K562 (cell line): ENCODE measurements at regions not wholly inside any gene's neighbourhood (a gene's known extent, or its start where the extent isn't known, plus 50 kb on each side); places are given as distances from the start of the nearest gene placed in this dataset.

Experiments used
- ATAC-seq: fragments of 200-7000 bp; cut with Tn5 transposase; 3 replicates; pipeline ENCODE4 v1.9.1; 2020; ENCODE audit warnings: moderate library complexity
- BruUV-seq: library from RNA; stranded (reverse); fragments of 400-500 nt; replicated peaks from 2 replicates; lab custom pipeline; 2021; lab: Mats Ljungman, UMichigan
- CTCF ChIA-PET: fragments of 300-600 bp; formaldehyde crosslinking; extraction: SDS; loops from one replicate; lab custom pipeline; 2021; ENCODE audit warnings: low intra/inter-chr PET ratio; lab: Yijun Ruan, JAX
- POLR2A ChIA-PET: fragments of 300-600, 350-650 bp; sonication (Branson Sonifier 250); formaldehyde crosslinking; extraction: SDS; loops from one replicate; lab custom pipeline; 2021; ENCODE audit warnings: antibody characterized with exemption, inconsistent platforms; lab: Yijun Ruan, JAX
- DNase-seq, 4 experiments: peaks; one replicate each; pipeline versions ENCODE4 v3.0.0 to v3.0.0-alpha.2; 2011 to 2018; ENCODE audit warnings: low spot score in 3 of 4, mixed read lengths in 3 of 4; ENCODE audit errors: extremely low read depth in 1 of 4
- FAIRE-seq: peaks from 2 replicates; lab custom pipeline; 2011; peaks lifted over from hg19 to GRCh38; lab: Jason Lieb, UNC
- H2AFZ ChIP-seq: 2 replicates; pipeline ENCODE4 v1.6.0; 2011; ENCODE audit warnings: low read depth, low read length, control low read depth, inconsistent platforms
- H3K27ac ChIP-seq: fragments of 200-600 bp; 3 replicates; pipeline ENCODE4 v1.8.0; 2011; ENCODE audit warnings: low read depth, mild to moderate bottlenecking, control low read depth, inconsistent platforms, low read length, moderate library complexity, mixed read lengths; ENCODE audit errors: extremely low read depth
- H3K27me3 ChIP-seq, 2 experiments: fragments of 300-600 bp in 1 of 2; 2 replicates in 1 of 2; 3 replicates in 1 of 2; pipeline versions ENCODE4 v1.6.0 to v1.8.0; 2011; ENCODE audit warnings: inconsistent platforms in 2 of 2, low read length in 2 of 2, mild to moderate bottlenecking in 1 of 2, mixed read lengths in 1 of 2, moderate library complexity in 1 of 2; ENCODE audit not compliant: control insufficient read depth in 2 of 2, insufficient read depth in 2 of 2
- H3K36me3 ChIP-seq: fragments of 300-600 bp; 3 replicates; pipeline ENCODE4 v1.8.0; 2011; ENCODE audit warnings: mild to moderate bottlenecking, low read length, inconsistent platforms; ENCODE audit not compliant: control insufficient read depth, insufficient read depth
- H3K4me1 ChIP-seq, 2 experiments: fragments of 200-600 bp in 1 of 2; replicated peaks in 1 of 2; 2 replicates in 1 of 2; 3 replicates in 1 of 2; pipeline versions ENCODE4 v1.5.1 to v1.8.0; 2011; ENCODE audit warnings: inconsistent platforms in 2 of 2, low read length in 2 of 2, mild to moderate bottlenecking in 1 of 2, mixed read lengths in 1 of 2, moderate library complexity in 1 of 2; ENCODE audit not compliant: control insufficient read depth in 2 of 2, insufficient read depth in 2 of 2
- H3K4me2 ChIP-seq: 2 replicates; pipeline ENCODE4 v1.6.1; 2011; ENCODE audit warnings: low read length, control low read depth, inconsistent platforms, mixed read lengths; ENCODE audit not compliant: insufficient read depth
- H3K4me3 ChIP-seq: fragments of 200-600 bp; sonication (generic), shearing (Covaris generic); 2 replicates; pipeline ENCODE4 v1.5.1; 2016; ENCODE audit warnings: control low read depth, inconsistent platforms
- H3K79me2 ChIP-seq: fragments of 200-600 bp; 3 replicates; pipeline ENCODE4 v1.8.0; 2011; ENCODE audit warnings: low read length, inconsistent platforms; ENCODE audit not compliant: control insufficient read depth, insufficient read depth
- H3K9ac ChIP-seq, 2 experiments: 2 replicates each; pipeline versions ENCODE4 v1.6.0 to v1.6.1; 2011; ENCODE audit warnings: low read depth in 2 of 2, low read length in 2 of 2, control low read depth in 1 of 2, inconsistent platforms in 1 of 2, mild to moderate bottlenecking in 1 of 2, mixed read lengths in 1 of 2; ENCODE audit not compliant: insufficient read depth in 1 of 2
- H3K9me1 ChIP-seq: one replicate; pipeline ENCODE4 v1.6.0; 2011; ENCODE audit warnings: inconsistent platforms, mild to moderate bottlenecking, low read length, moderate library complexity; ENCODE audit not compliant: control insufficient read depth, insufficient read depth
- H3K9me3 ChIP-seq: replicated peaks from 2 replicates; pipeline ENCODE4 v1.5.1; 2011; ENCODE audit warnings: low read depth, low read length, inconsistent platforms; ENCODE audit not compliant: control insufficient read depth, insufficient read depth
- H4K20me1 ChIP-seq: replicated peaks from 2 replicates; pipeline ENCODE4 v1.6.1; 2011; ENCODE audit warnings: low read length, inconsistent platforms, mixed read lengths; ENCODE audit not compliant: control insufficient read depth, insufficient read depth
- EGR1 ChIP-seq: fragments of 450-650 bp; conservative IDR thresholded peaks from 2 replicates; pipeline ENCODE4 v1.6.1; 2017; ENCODE audit warnings: mild to moderate bottlenecking
- FOXK2 ChIP-seq, 2 experiments: fragments of 450-650 bp; IDR thresholded peaks in 1 of 2; conservative IDR thresholded peaks in 1 of 2; 2 replicates each; pipeline ENCODE4 v1.6.1; 2016; ENCODE audit warnings: low read depth in 2 of 2, mild to moderate bottlenecking in 1 of 2
- FOXM1 ChIP-seq, 2 experiments: fragments of 450-650 bp in 1 of 2; sonication (generic) in 1 of 2; formaldehyde crosslinking in 1 of 2; IDR thresholded peaks; 2 replicates each; pipeline versions ENCODE4 v1.6.1 to v1.9.0; 2017 to 2022; ENCODE audit warnings: low read depth in 2 of 2, mild to moderate bottlenecking in 2 of 2, missing genetic modification reagents in 1 of 2, moderate library complexity in 1 of 2
- IRF1 ChIP-seq: sonication (generic); formaldehyde crosslinking; IDR thresholded peaks from 2 replicates; pipeline ENCODE4 v1.8.0; 2022; ENCODE audit warnings: missing genetic modification reagents, mild to moderate bottlenecking, borderline replicate concordance
- JUN ChIP-seq, 2 experiments: sonication (generic) in 1 of 2; formaldehyde crosslinking in 1 of 2; IDR thresholded peaks; 2 replicates each; pipeline versions ENCODE4 v1.6.1 to v1.8.0; 2012 to 2022; ENCODE audit warnings: borderline replicate concordance in 2 of 2, mild to moderate bottlenecking in 2 of 2, improper control_type of control experiment in 1 of 2, low read depth in 1 of 2, low read length in 1 of 2, missing genetic modification reagents in 1 of 2
- MCM2 ChIP-seq: fragments of 450-650 bp; IDR thresholded peaks from 2 replicates; pipeline ENCODE4 v1.6.1; 2017; ENCODE audit warnings: low read depth, mild to moderate bottlenecking
- RUNX1 ChIP-seq: sonication (generic); IDR thresholded peaks from 2 replicates; pipeline ENCODE4 v1.6.1; 2016; ENCODE audit warnings: antibody characterized with exemption, low read depth
- SREBF2 ChIP-seq: sonication (generic); formaldehyde crosslinking; IDR thresholded peaks from 2 replicates; pipeline ENCODE4 v1.4.0; 2020; ENCODE audit warnings: mild to moderate bottlenecking, missing genetic modification reagents
- USF2 ChIP-seq: sonication (generic); formaldehyde crosslinking; IDR thresholded peaks from 2 replicates; pipeline ENCODE4 v1.5.0; 2020; ENCODE audit warnings: missing genetic modification reagents
- ZC3H4 ChIP-seq: sonication (generic); formaldehyde crosslinking; IDR thresholded peaks from 2 replicates; pipeline ENCODE4 v1.9.0; 2021; ENCODE audit warnings: missing genetic modification reagents, borderline replicate concordance
- ZNF146 ChIP-seq: IDR thresholded peaks from one replicate; pipeline ENCODE4 v1.6.1; 2018; ENCODE audit warnings: missing compliant biosample characterization; ENCODE audit not compliant: unreplicated experiment
- WGBS: fragments of 100-300 bp; shearing (Covaris generic); methylation state at CpG from one replicate; pipeline ENCODE4 v1.1.6; 2016; ENCODE audit warnings: low coverage, mixed read lengths; ENCODE audit not compliant: insufficient coverage; ENCODE audit errors: missing lambda C conversion rate; 5-methylcytosine and 5-hydroxymethylcytosine counted together
- in situ Hi-C: fragments of 300-500 bp; cut with MboI; formaldehyde crosslinking; loops from 4 replicates; pipeline ENCODE4 v1.15.0; 2018; ENCODE audit warnings: inconsistent platforms, mixed read lengths
- intact Hi-C: fragments of 100-400 bp; cut with micrococcal nuclease; formaldehyde crosslinking; loops from 2 replicates; pipeline ENCODE4 v1.14.2; 2022

- Histone ChIP-seq H3K79me2 (no peaks in the 10 kb centered on the region), H3K36me3 (no peaks in the 10 kb centered on the region), H3K4me2 (no peak overlapping the region), H3K4me3 (no peak overlapping the region), H3K27me3 (peaks cover 27 to 37% of the 10 kb centered on the region in 2 experiments), H4K20me1 (0 out of 2 replicates have a peak, but pooled peaks cover 3% of the 10 kb centered on the region), H3K9me3 (no peaks in the 10 kb centered on the region), H2AFZ (no peak overlapping the region), H3K9ac (no peak overlapping the region), H3K9me1 (no peaks in the 10 kb centered on the region), H3K4me1 (no peaks in the 10 kb centered on the region), H3K27ac (no peak overlapping the region)
- in situ Hi-C loops (no loop called here), intact Hi-C loops (no loop called here)
- POLR2A ChIA-PET: interaction anchor here (0.5 kb wide), 1 partner anchor 660 kb away, joined by 3 read pairs; no protein-coding TSS in a partner anchor
- TF ChIP-seq RUNX1 (no peak), SREBF2 (CRISPR knock-in tag) (no peak), FOXK2 (conservative IDR thresholded peaks at IDR 0.05 in 1 of 2, IDR thresholded peaks at IDR 0.05 in 1 of 2; ENCODE audit: low read depth in 2 of 2) (no peak), IRF1 (CRISPR knock-in tag) (no peak), USF2 (CRISPR knock-in tag) (no peak), ZC3H4 (CRISPR knock-in tag) (no peak), EGR1 (no peak), FOXM1 (IDR thresholded peaks at IDR 0.05; ENCODE audit: low read depth) (no peak), FOXM1 (CRISPR knock-in tag; IDR thresholded peaks at IDR 0.05; ENCODE audit: low read depth) (no peak), MCM2 (no peak), JUN (IDR thresholded peaks at IDR 0.05; ENCODE audit: borderline replicate concordance, low read depth, low read length) (no peak), JUN (CRISPR knock-in tag; IDR thresholded peaks at IDR 0.05; ENCODE audit: borderline replicate concordance) (no peak), ZNF146 (no peak)
- ATAC-seq (no peak), FAIRE-seq (no peak), DNase-seq (no peak)
- CTCF ChIA-PET: no interaction called here
- 3% methylated on average over 4 of the region's 4 CpGs for WGBS
- BruUV-seq: no TSS peak
These were observed 58.1 kb upstream of the SLC35B4 start for GRCh38 chr7:134374791-134375190.
